SU-DHL-6 (cell line): ENCODE measurements at regions not wholly inside any gene's neighbourhood (a gene's known extent, or its start where the extent isn't known, plus 50 kb on each side); places are given as distances from the start of the nearest gene placed in this dataset.

ENCODE experiments used
- H2AFZ ChIP-seq: fragments of 200-600 bp; sonication (generic); 2 replicates; pipeline ENCODE4 v1.6.1; 2014; ENCODE audit warnings: low read depth, mild to moderate bottlenecking, moderate library complexity, mixed read lengths, antibody characterized with exemption, low read length; ENCODE audit not compliant: severe bottlenecking
- H3F3A ChIP-seq: fragments of 200-600 bp; shearing (Covaris generic); 2 replicates; pipeline ENCODE4 v1.6.0; 2016; ENCODE audit warnings: antibody characterized with exemption, mild to moderate bottlenecking; ENCODE audit not compliant: insufficient read depth
- H3K27ac ChIP-seq: fragments of 200-600 bp; sonication (generic); 2 replicates; pipeline ENCODE4 v1.5.1; 2016; ENCODE audit warnings: low read depth, mild to moderate bottlenecking, low read length, moderate library complexity, mixed read lengths
- H3K27me3 ChIP-seq: fragments of 200-600 bp; sonication (generic), shearing (Covaris generic); 2 replicates; pipeline ENCODE4 v1.6.0; 2014; ENCODE audit warnings: mild to moderate bottlenecking, low read length
- H3K36me3 ChIP-seq: fragments of 200-600 bp; sonication (generic); 2 replicates; pipeline ENCODE4 v1.6.1; 2014; ENCODE audit warnings: mild to moderate bottlenecking, low read length, mixed read lengths
- H3K4me2 ChIP-seq: fragments of 300-600, 200-600 bp; shearing (Covaris generic), sonication (generic); 2 replicates; pipeline ENCODE4 v1.6.0; 2014; ENCODE audit warnings: low read length, low read depth, mild to moderate bottlenecking; ENCODE audit not compliant: poor library complexity, severe bottlenecking
- H3K4me3 ChIP-seq: fragments of 200-600 bp; sonication (generic); 2 replicates; pipeline ENCODE4 v1.5.1; 2014; ENCODE audit warnings: antibody characterized with exemption, low read length, mild to moderate bottlenecking, mixed read lengths; ENCODE audit not compliant: insufficient read depth, poor library complexity, severe bottlenecking
- H3K79me2 ChIP-seq: fragments of 200-600 bp; sonication (generic); 2 replicates; pipeline ENCODE4 v1.6.1; 2014; ENCODE audit warnings: mild to moderate bottlenecking, low read length, moderate library complexity; ENCODE audit not compliant: insufficient read depth
- H3K9ac ChIP-seq: fragments of 200-600 bp; sonication (generic); 2 replicates; pipeline ENCODE4 v1.7.0; 2014; ENCODE audit warnings: mild to moderate bottlenecking, low read length
- H3K9me2 ChIP-seq: fragments of 200-600 bp; sonication (generic); replicated peaks from 2 replicates; pipeline ENCODE4 v1.6.1; 2014; ENCODE audit warnings: low read length; ENCODE audit not compliant: insufficient read depth
- H3K9me3 ChIP-seq: fragments of 200-600 bp; sonication (generic); 2 replicates; pipeline ENCODE4 v1.6.1; 2014; ENCODE audit warnings: low read length, mixed read lengths; ENCODE audit not compliant: insufficient read depth
- H4K20me1 ChIP-seq: fragments of 200-600 bp; sonication (generic); 2 replicates; pipeline ENCODE4 v1.6.1; 2014; ENCODE audit warnings: low read depth, mild to moderate bottlenecking, antibody characterized with exemption, low read length, moderate library complexity, mixed read lengths
- CTCF ChIP-seq: fragments of 200-600 bp; sonication (generic); IDR thresholded peaks from one replicate; pipeline ENCODE4 v1.5.1; 2017; ENCODE audit warnings: antibody characterized with exemption, mild to moderate bottlenecking, low read length, moderate library complexity; ENCODE audit not compliant: insufficient read depth, poor library complexity, severe bottlenecking
- EZH2phosphoT487 ChIP-seq: fragments of 200-600 bp; sonication (generic), shearing (Covaris generic); conservative IDR thresholded peaks from 2 replicates; pipeline ENCODE4 v1.6.1; 2018; ENCODE audit warnings: mild to moderate bottlenecking, antibody characterized with exemption, low read length, moderate library complexity, mixed read lengths

- TF ChIP-seq CTCF = no peak
- no peak for TF ChIP-seq EZH2phosphoT487
- no peaks in the 10 kb centered on the region for H3K27me3 ChIP-seq
- H3K9me2 ChIP-seq = no peaks in the 10 kb centered on the region
- no peak overlapping the region for H3K4me2 ChIP-seq
- H3K79me2 ChIP-seq = no peaks in the 10 kb centered on the region
- no peak overlapping the region for H3K9ac ChIP-seq
- H3F3A ChIP-seq = no peaks in the 10 kb centered on the region
- H3K9me3 ChIP-seq = no peaks in the 10 kb centered on the region
- H3K27ac ChIP-seq = no peak overlapping the region
- no peaks in the 10 kb centered on the region for H4K20me1 ChIP-seq
- no peak overlapping the region for H2AFZ ChIP-seq
- H3K4me3 ChIP-seq = no peak overlapping the region
- H3K36me3 ChIP-seq = no peaks in the 10 kb centered on the region
Observed at GRCh38 chr1:87182611-87183010, 146.1 kb upstream of the LMO4 start.

GRCh38 chr1:87185077-87185476 lies 143.6 kb upstream of the LMO4 start:
- Histone ChIP-seq H4K20me1 (no peaks in the 10 kb centered on the region), H3K9ac (no peak overlapping the region), H3K36me3 (no peaks in the 10 kb centered on the region), H3K27ac (no peak overlapping the region), H3K27me3 (no peaks in the 10 kb centered on the region), H3K4me2 (no peak overlapping the region), H3K9me2 (no peaks in the 10 kb centered on the region), H3K79me2 (no peaks in the 10 kb centered on the region), H3K9me3 (no peaks in the 10 kb centered on the region), H3F3A (no peaks in the 10 kb centered on the region), H3K4me3 (no peak overlapping the region), H2AFZ (no peak overlapping the region)
- TF ChIP-seq CTCF = no peak
- TF ChIP-seq EZH2phosphoT487 = no peak

GRCh38 chr1:87186346-87186745 lies 142.3 kb upstream of the LMO4 start:
- Histone ChIP-seq H3F3A (no peaks in the 10 kb centered on the region), H3K4me3 (no peak overlapping the region), H4K20me1 (no peaks in the 10 kb centered on the region), H3K36me3 (no peaks in the 10 kb centered on the region), H3K79me2 (no peaks in the 10 kb centered on the region), H2AFZ (no peak overlapping the region), H3K9ac (no peak overlapping the region), H3K9me2 (no peaks in the 10 kb centered on the region), H3K4me2 (no peak overlapping the region), H3K9me3 (no peaks in the 10 kb centered on the region), H3K27ac (no peak overlapping the region), H3K27me3 (no peaks in the 10 kb centered on the region)
- TF ChIP-seq CTCF (no peak), EZH2phosphoT487 (no peak)

- Histone ChIP-seq H3K27ac (no peak overlapping the region), H3K9me3 (no peaks in the 10 kb centered on the region), H3K9me2 (no peaks in the 10 kb centered on the region), H2AFZ (no peak overlapping the region), H4K20me1 (no peaks in the 10 kb centered on the region), H3K4me2 (no peak overlapping the region), H3K79me2 (no peaks in the 10 kb centered on the region), H3K4me3 (no peak overlapping the region), H3K27me3 (no peaks in the 10 kb centered on the region), H3F3A (no peaks in the 10 kb centered on the region), H3K9ac (no peak overlapping the region), H3K36me3 (no peaks in the 10 kb centered on the region)
- TF ChIP-seq EZH2phosphoT487 (no peak), CTCF (no peak)
Observed at GRCh38 chr1:87188640-87189039, 140.0 kb upstream of the LMO4 start.
